HepG2 (cell line): ENCODE measurements at regions not wholly inside any gene's neighbourhood (a gene's known extent, or its start where the extent isn't known, plus 50 kb on each side); places are given as distances from the start of the nearest gene placed in this dataset.

Source experiments
- ATAC-seq: fragments of 200-7000 bp; cut with Tn5 transposase; 3 replicates; pipeline ENCODE4 v1.9.1; 2020; ENCODE audit warnings: mild to moderate bottlenecking, moderate library complexity
- BruUV-seq: library from RNA; stranded (reverse); fragments of 400-500 nt; replicated peaks from 2 replicates; lab custom pipeline; 2021; lab: Mats Ljungman, UMichigan
- CTCF ChIA-PET: fragments of 300-600 bp; formaldehyde crosslinking; extraction: SDS; loops from one replicate; lab custom pipeline; 2021; ENCODE audit warnings: low total read pairs, inconsistent platforms, low intra/inter-chr PET ratio; lab: Yijun Ruan, JAX
- POLR2A ChIA-PET: fragments of 350-600 bp; sonication (Branson Sonifier 250); formaldehyde crosslinking; loops from one replicate; lab custom pipeline; 2020; ENCODE audit warnings: antibody characterized with exemption, inconsistent platforms; lab: Yijun Ruan, JAX
- DNase-seq: peaks from one replicate; pipeline ENCODE4 v3.0.0-alpha.2; 2015; ENCODE audit warnings: low spot score
- FAIRE-seq: peaks from 3 replicates; lab custom pipeline; 2011; peaks lifted over from hg19 to GRCh38; lab: Jason Lieb, UNC
- H2AFZ ChIP-seq: one replicate; pipeline ENCODE4 v1.6.1; 2011; ENCODE audit warnings: low read length, inconsistent platforms
- H3K27ac ChIP-seq: fragments of 300-600 bp; 3 replicates; pipeline ENCODE4 v1.8.0; 2011; ENCODE audit warnings: mixed run types, mild to moderate bottlenecking, mixed read lengths, low read length, inconsistent platforms; ENCODE audit not compliant: insufficient read depth; ENCODE audit errors: extremely low read length
- H3K27me3 ChIP-seq, 2 experiments: fragments of 200-600 bp in 1 of 2; 2 replicates in 1 of 2; 3 replicates in 1 of 2; pipeline versions ENCODE4 v1.6.0 to v1.8.0; 2011; ENCODE audit warnings: low read length in 2 of 2, mild to moderate bottlenecking in 2 of 2, moderate library complexity in 2 of 2, inconsistent platforms in 1 of 2; ENCODE audit not compliant: insufficient read depth in 2 of 2, control insufficient read depth in 1 of 2
- H3K36me3 ChIP-seq, 2 experiments: fragments of 200-600 bp in 1 of 2; replicated peaks in 1 of 2; 2 replicates in 1 of 2; 3 replicates in 1 of 2; pipeline versions ENCODE4 v1.5.1 to v1.8.0; 2011; ENCODE audit warnings: low read length in 2 of 2, inconsistent platforms in 1 of 2; ENCODE audit not compliant: insufficient read depth in 2 of 2, control insufficient read depth in 1 of 2
- H3K4me1 ChIP-seq: 2 replicates; pipeline ENCODE4 v1.5.1; 2012; ENCODE audit warnings: low read length, inconsistent platforms; ENCODE audit not compliant: insufficient read depth
- H3K4me2 ChIP-seq: 2 replicates; pipeline ENCODE4 v1.6.0; 2011; ENCODE audit warnings: low read depth, low read length, inconsistent platforms
- H3K4me3 ChIP-seq, 3 experiments: fragments of 200-600 bp in 1 of 3; sonication (generic), shearing (Covaris generic) in 1 of 3; replicated peaks in 1 of 3; 2 replicates each; pipeline ENCODE4 v1.5.1; 2011 to 2016; ENCODE audit warnings: low read length in 3 of 3, inconsistent platforms in 2 of 3, low read depth in 2 of 3, mild to moderate bottlenecking in 2 of 3, control low read depth in 1 of 3, mixed read lengths in 1 of 3; ENCODE audit not compliant: insufficient read depth in 1 of 3
- H3K79me2 ChIP-seq: one replicate; pipeline ENCODE4 v1.6.1; 2011; ENCODE audit warnings: low read length, inconsistent platforms; ENCODE audit not compliant: insufficient read depth
- H3K9ac ChIP-seq: 2 replicates; pipeline ENCODE4 v1.6.0; 2011; ENCODE audit warnings: mild to moderate bottlenecking, low read depth, low read length, inconsistent platforms; ENCODE audit not compliant: insufficient read depth
- H3K9me3 ChIP-seq: 2 replicates; pipeline ENCODE4 v1.5.1; 2012; ENCODE audit warnings: mild to moderate bottlenecking, low read length
- H4K20me1 ChIP-seq: 2 replicates; pipeline ENCODE4 v1.6.0; 2011; ENCODE audit warnings: inconsistent platforms, mild to moderate bottlenecking, low read length, moderate library complexity; ENCODE audit not compliant: insufficient read depth
- ATF7-NPFF ChIP-seq: sonication (generic); formaldehyde crosslinking; IDR thresholded peaks from 2 replicates; pipeline ENCODE4 v1.8.1; 2023; ENCODE audit warnings: mild to moderate bottlenecking, low read depth, missing genetic modification reagents, moderate library complexity
- ATM ChIP-seq: fragments of 450-650 bp; IDR thresholded peaks from 2 replicates; pipeline ENCODE4 v1.7.1; 2017; ENCODE audit warnings: mild to moderate bottlenecking, borderline replicate concordance
- MEIS1 ChIP-seq: sonication (generic); formaldehyde crosslinking; IDR thresholded peaks from 2 replicates; pipeline ENCODE4 v1.9.0; 2021; ENCODE audit warnings: mild to moderate bottlenecking, missing genetic modification reagents, moderate library complexity, borderline replicate concordance
- NFE2L2 ChIP-seq: fragments of 150-350 bp; IDR thresholded peaks from 2 replicates; pipeline ENCODE4 v1.6.1; 2014; ENCODE audit warnings: low read length
- NFRKB ChIP-seq: fragments of 450-650 bp; IDR thresholded peaks from 2 replicates; pipeline ENCODE4 v1.6.1; 2017
- ZFP36L2 ChIP-seq: sonication (generic); formaldehyde crosslinking; IDR thresholded peaks from 2 replicates; pipeline ENCODE4 v1.4.0; 2020; ENCODE audit warnings: missing genetic modification reagents
- ZNF550 ChIP-seq: sonication (generic); formaldehyde crosslinking; IDR thresholded peaks from 2 replicates; pipeline ENCODE4 v1.4.0; 2020; ENCODE audit warnings: mild to moderate bottlenecking, missing genetic modification reagents, borderline replicate concordance
- in situ Hi-C: cut with HindIII; loops from 2 replicates; pipeline ENCODE4 v1.10.0; 2017; ENCODE audit warnings: low pct_unique_long_range_greater_than_20kb; ENCODE audit not compliant: extremely low pct_ligation_motif_present
- intact Hi-C: fragments of 100-400 bp; cut with micrococcal nuclease; formaldehyde crosslinking; loops from one replicate; pipeline ENCODE4 v1.10.0; 2022; ENCODE audit not compliant: unreplicated experiment
- TF ChIP-seq, protein P1 (sequence below): sonication (generic); formaldehyde crosslinking; IDR thresholded peaks from 2 replicates; pipeline ENCODE4 v1.5.0; 2020; ENCODE audit warnings: mild to moderate bottlenecking, missing genetic modification reagents, moderate library complexity
- TF ChIP-seq, protein P2 (sequence below): sonication (generic); formaldehyde crosslinking; IDR thresholded peaks from 2 replicates; pipeline ENCODE4 v1.5.1; 2020; ENCODE audit warnings: missing genetic modification reagents, mild to moderate bottlenecking, borderline replicate concordance
- TF ChIP-seq, protein P3 (sequence below): sonication (generic); formaldehyde crosslinking; IDR thresholded peaks from 2 replicates; pipeline ENCODE4 v1.5.0; 2020; ENCODE audit warnings: missing genetic modification reagents
- TF ChIP-seq, protein P4 (sequence below): IDR thresholded peaks from 2 replicates; pipeline ENCODE4 v1.6.1; 2016; ENCODE audit warnings: low read depth, borderline replicate concordance
- TF ChIP-seq, protein P5 (sequence below): sonication (generic); formaldehyde crosslinking; IDR thresholded peaks from 2 replicates; pipeline ENCODE4 v1.4.0; 2020; ENCODE audit warnings: low read depth, missing genetic modification reagents

DNA sequence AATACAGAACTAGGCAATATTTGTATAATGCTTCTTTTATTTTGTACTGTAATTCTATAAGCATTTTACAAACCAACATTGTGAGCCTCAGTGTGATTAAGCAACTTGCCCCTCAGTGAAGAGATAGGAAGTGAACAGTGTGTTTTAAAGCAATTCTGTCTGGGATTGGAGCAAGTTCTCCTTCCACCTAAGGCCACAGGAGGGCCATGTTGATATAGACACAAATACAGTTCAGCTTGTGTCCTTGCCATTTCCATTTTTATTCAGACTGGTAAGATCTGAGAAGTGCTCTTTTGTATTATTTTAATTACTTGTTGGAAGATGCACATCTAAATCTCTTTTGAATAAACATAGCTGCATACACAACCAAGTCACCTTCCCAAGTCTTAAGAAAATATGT, 416.3 kb upstream of the COBL start:
- CTCF ChIA-PET = no interaction called here
- H3K79me2 ChIP-seq = no peaks in the 10 kb centered on the region
- no peak overlapping the region for H3K27ac ChIP-seq
- BruUV-seq = no TSS peak
- intact Hi-C loops = no loop called here
- in situ Hi-C loops = no loop called here
- H3K9ac ChIP-seq = no peak overlapping the region
- H2AFZ ChIP-seq = no peak overlapping the region
- H4K20me1 ChIP-seq = no peaks in the 10 kb centered on the region
- DNase-seq (no peak), FAIRE-seq (no peak), ATAC-seq (no peak)
- no peaks in the 10 kb centered on the region for H3K27me3 ChIP-seq
- POLR2A ChIA-PET = no interaction called here
- H3K4me3 ChIP-seq = no peak overlapping the region
- no peak overlapping the region for H3K4me2 ChIP-seq
- H3K4me1 ChIP-seq = no peaks in the 10 kb centered on the region
- H3K36me3 ChIP-seq = no peaks in the 10 kb centered on the region
- H3K9me3 ChIP-seq = peaks cover 7% of the 10 kb centered on the region; the same call in 1 of the 2 replicates
- TF ChIP-seq ZNF550 (CRISPR knock-in tag) (no peak), ATM (no peak), MEIS1 (CRISPR knock-in tag) (no peak), ATF7-NPFF (CRISPR knock-in tag) (no peak), NFRKB (no peak), ZFP36L2 (CRISPR knock-in tag) (no peak), NFE2L2 (no peak)
- TF ChIP-seq, protein P1, sequence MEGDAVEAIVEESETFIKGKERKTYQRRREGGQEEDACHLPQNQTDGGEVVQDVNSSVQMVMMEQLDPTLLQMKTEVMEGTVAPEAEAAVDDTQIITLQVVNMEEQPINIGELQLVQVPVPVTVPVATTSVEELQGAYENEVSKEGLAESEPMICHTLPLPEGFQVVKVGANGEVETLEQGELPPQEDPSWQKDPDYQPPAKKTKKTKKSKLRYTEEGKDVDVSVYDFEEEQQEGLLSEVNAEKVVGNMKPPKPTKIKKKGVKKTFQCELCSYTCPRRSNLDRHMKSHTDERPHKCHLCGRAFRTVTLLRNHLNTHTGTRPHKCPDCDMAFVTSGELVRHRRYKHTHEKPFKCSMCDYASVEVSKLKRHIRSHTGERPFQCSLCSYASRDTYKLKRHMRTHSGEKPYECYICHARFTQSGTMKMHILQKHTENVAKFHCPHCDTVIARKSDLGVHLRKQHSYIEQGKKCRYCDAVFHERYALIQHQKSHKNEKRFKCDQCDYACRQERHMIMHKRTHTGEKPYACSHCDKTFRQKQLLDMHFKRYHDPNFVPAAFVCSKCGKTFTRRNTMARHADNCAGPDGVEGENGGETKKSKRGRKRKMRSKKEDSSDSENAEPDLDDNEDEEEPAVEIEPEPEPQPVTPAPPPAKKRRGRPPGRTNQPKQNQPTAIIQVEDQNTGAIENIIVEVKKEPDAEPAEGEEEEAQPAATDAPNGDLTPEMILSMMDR (CRISPR knock-in tag) = no peak
- TF ChIP-seq, protein P2, sequence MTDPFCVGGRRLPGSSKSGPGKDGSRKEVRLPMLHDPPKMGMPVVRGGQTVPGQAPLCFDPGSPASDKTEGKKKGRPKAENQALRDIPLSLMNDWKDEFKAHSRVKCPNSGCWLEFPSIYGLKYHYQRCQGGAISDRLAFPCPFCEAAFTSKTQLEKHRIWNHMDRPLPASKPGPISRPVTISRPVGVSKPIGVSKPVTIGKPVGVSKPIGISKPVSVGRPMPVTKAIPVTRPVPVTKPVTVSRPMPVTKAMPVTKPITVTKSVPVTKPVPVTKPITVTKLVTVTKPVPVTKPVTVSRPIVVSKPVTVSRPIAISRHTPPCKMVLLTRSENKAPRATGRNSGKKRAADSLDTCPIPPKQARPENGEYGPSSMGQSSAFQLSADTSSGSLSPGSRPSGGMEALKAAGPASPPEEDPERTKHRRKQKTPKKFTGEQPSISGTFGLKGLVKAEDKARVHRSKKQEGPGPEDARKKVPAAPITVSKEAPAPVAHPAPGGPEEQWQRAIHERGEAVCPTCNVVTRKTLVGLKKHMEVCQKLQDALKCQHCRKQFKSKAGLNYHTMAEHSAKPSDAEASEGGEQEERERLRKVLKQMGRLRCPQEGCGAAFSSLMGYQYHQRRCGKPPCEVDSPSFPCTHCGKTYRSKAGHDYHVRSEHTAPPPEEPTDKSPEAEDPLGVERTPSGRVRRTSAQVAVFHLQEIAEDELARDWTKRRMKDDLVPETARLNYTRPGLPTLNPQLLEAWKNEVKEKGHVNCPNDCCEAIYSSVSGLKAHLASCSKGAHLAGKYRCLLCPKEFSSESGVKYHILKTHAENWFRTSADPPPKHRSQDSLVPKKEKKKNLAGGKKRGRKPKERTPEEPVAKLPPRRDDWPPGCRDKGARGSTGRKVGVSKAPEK (CRISPR knock-in tag) = no peak
- TF ChIP-seq, protein P3, sequence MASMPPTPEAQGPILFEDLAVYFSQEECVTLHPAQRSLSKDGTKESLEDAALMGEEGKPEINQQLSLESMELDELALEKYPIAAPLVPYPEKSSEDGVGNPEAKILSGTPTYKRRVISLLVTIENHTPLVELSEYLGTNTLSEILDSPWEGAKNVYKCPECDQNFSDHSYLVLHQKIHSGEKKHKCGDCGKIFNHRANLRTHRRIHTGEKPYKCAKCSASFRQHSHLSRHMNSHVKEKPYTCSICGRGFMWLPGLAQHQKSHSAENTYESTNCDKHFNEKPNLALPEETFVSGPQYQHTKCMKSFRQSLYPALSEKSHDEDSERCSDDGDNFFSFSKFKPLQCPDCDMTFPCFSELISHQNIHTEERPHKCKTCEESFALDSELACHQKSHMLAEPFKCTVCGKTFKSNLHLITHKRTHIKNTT (CRISPR knock-in tag) = no peak
- TF ChIP-seq, protein P4, sequence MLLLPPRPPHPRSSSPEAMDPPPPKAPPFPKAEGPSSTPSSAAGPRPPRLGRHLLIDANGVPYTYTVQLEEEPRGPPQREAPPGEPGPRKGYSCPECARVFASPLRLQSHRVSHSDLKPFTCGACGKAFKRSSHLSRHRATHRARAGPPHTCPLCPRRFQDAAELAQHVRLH (CRISPR knock-in tag) = no peak
- TF ChIP-seq, protein P5, sequence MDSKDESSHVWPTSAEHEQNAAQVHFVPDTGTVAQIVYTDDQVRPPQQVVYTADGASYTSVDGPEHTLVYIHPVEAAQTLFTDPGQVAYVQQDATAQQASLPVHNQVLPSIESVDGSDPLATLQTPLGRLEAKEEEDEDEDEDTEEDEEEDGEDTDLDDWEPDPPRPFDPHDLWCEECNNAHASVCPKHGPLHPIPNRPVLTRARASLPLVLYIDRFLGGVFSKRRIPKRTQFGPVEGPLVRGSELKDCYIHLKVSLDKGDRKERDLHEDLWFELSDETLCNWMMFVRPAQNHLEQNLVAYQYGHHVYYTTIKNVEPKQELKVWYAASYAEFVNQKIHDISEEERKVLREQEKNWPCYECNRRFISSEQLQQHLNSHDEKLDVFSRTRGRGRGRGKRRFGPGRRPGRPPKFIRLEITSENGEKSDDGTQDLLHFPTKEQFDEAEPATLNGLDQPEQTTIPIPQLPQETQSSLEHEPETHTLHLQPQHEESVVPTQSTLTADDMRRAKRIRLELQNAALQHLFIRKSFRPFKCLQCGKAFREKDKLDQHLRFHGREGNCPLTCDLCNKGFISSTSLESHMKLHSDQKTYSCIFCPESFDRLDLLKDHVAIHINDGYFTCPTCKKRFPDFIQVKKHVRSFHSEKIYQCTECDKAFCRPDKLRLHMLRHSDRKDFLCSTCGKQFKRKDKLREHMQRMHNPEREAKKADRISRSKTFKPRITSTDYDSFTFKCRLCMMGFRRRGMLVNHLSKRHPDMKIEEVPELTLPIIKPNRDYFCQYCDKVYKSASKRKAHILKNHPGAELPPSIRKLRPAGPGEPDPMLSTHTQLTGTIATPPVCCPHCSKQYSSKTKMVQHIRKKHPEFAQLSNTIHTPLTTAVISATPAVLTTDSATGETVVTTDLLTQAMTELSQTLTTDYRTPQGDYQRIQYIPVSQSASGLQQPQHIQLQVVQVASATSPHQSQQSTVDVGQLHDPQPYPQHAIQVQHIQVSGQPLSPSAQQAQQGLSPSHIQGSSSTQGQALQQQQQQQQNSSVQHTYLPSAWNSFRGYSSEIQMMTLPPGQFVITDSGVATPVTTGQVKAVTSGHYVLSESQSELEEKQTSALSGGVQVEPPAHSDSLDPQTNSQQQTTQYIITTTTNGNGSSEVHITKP = no peak
